HUES48 (cell line): ENCODE measurements at regions not wholly inside any gene's neighbourhood (a gene's known extent, or its start where the extent isn't known, plus 50 kb on each side); places are given as distances from the start of the nearest gene placed in this dataset.

Experiments
- H3K27ac ChIP-seq: one replicate; pipeline ENCODE4 v1.7.0; 2013; ENCODE audit warnings: low read depth, low read length, inconsistent platforms
- H3K27me3 ChIP-seq: 2 replicates; pipeline ENCODE4 v1.6.1; 2013; ENCODE audit warnings: mild to moderate bottlenecking, low read length; ENCODE audit not compliant: control insufficient read depth, insufficient read depth
- H3K36me3 ChIP-seq: 2 replicates; pipeline ENCODE4 v1.6.1; 2013; ENCODE audit warnings: low read length; ENCODE audit not compliant: control insufficient read depth, insufficient read depth
- H3K4me1 ChIP-seq: 2 replicates; pipeline ENCODE4 v1.6.1; 2013; ENCODE audit warnings: mild to moderate bottlenecking, low read length; ENCODE audit not compliant: control insufficient read depth, insufficient read depth
- H3K4me3 ChIP-seq: 2 replicates; pipeline ENCODE4 v1.5.1; 2013; ENCODE audit warnings: mild to moderate bottlenecking, low read depth, low read length
- H3K9ac ChIP-seq: 2 replicates; pipeline ENCODE4 v1.6.1; 2013; ENCODE audit warnings: mild to moderate bottlenecking, low read depth, low read length, moderate library complexity
- H3K9me3 ChIP-seq: 2 replicates; pipeline ENCODE4 v1.6.1; 2013; ENCODE audit warnings: low read length; ENCODE audit not compliant: control insufficient read depth, insufficient read depth

- H3K9me3 ChIP-seq, result no peaks in the 10 kb centered on the region
- no peak overlapping the region for H3K27ac ChIP-seq
- H3K9ac ChIP-seq, result no peak overlapping the region
These were observed 826.2 kb downstream of the CDH8 start for GRCh38 chr16:61210076-61210475.

GRCh38 chr16:61195006-61195405 is 841.2 kb downstream of the CDH8 start:
- H3K27me3 ChIP-seq, result no peaks in the 10 kb centered on the region
- no peaks in the 10 kb centered on the region for H3K4me1 ChIP-seq
- no peak overlapping the region for H3K27ac ChIP-seq
- H3K36me3 ChIP-seq, result no peaks in the 10 kb centered on the region
- 0 out of 2 replicates have a peak, but pooled peaks cover 5% of the 10 kb centered on the region for H3K9me3 ChIP-seq
- no peak overlapping the region for H3K9ac ChIP-seq
- H3K4me3 ChIP-seq, result no peak overlapping the region

More at GRCh38 chr16:61210076-61210475, 826.2 kb downstream of the CDH8 start:
- H3K4me1 ChIP-seq, result no peaks in the 10 kb centered on the region
- no peaks in the 10 kb centered on the region for H3K27me3 ChIP-seq
- no peak overlapping the region for H3K4me3 ChIP-seq
- H3K36me3 ChIP-seq, result no peaks in the 10 kb centered on the region

GRCh38 chr16:61194573-61194972 is 841.7 kb downstream of the CDH8 start:
- Histone ChIP-seq H3K4me3 (no peak overlapping the region), H3K27me3 (no peaks in the 10 kb centered on the region), H3K36me3 (no peaks in the 10 kb centered on the region), H3K27ac (no peak overlapping the region), H3K9me3 (0 out of 2 replicates have a peak, but pooled peaks cover under 1% of the 10 kb centered on the region), H3K4me1 (no peaks in the 10 kb centered on the region), H3K9ac (no peak overlapping the region)

- H3K27me3 ChIP-seq, result no peaks in the 10 kb centered on the region
- no peak overlapping the region for H3K27ac ChIP-seq
- no peak overlapping the region for H3K9ac ChIP-seq
- H3K4me1 ChIP-seq, result peaks cover 4% of the 10 kb centered on the region; the same call in 1 of the 2 replicates
- H3K9me3 ChIP-seq, result no peaks in the 10 kb centered on the region
- H3K4me3 ChIP-seq, result no peak overlapping the region
- H3K36me3 ChIP-seq, result no peaks in the 10 kb centered on the region
These were observed 853.8 kb downstream of the CDH8 start for GRCh38 chr16:61182391-61182790.

GRCh38 chr16:61181982-61182381 is 854.3 kb downstream of the CDH8 start:
- Histone ChIP-seq H3K9ac (no peak overlapping the region), H3K36me3 (no peaks in the 10 kb centered on the region), H3K9me3 (no peaks in the 10 kb centered on the region), H3K27ac (no peak overlapping the region), H3K4me1 (peaks cover 4% of the 10 kb centered on the region; the same call in 1 of the 2 replicates), H3K4me3 (no peak overlapping the region), H3K27me3 (no peaks in the 10 kb centered on the region)

GRCh38 chr16:61179561-61179960 is 856.7 kb downstream of the CDH8 start:
- Histone ChIP-seq H3K4me1 (peaks cover 4% of the 10 kb centered on the region; the same call in 1 of the 2 replicates), H3K27me3 (no peaks in the 10 kb centered on the region), H3K4me3 (no peak overlapping the region), H3K36me3 (no peaks in the 10 kb centered on the region), H3K9me3 (no peaks in the 10 kb centered on the region), H3K27ac (no peak overlapping the region), H3K9ac (no peak overlapping the region)

GRCh38 chr16:61165797-61166196 is 870.4 kb downstream of the CDH8 start:
- Histone ChIP-seq H3K27me3 (no peaks in the 10 kb centered on the region), H3K9me3 (no peaks in the 10 kb centered on the region), H3K4me3 (no peak overlapping the region), H3K9ac (no peak overlapping the region), H3K4me1 (no peaks in the 10 kb centered on the region), H3K27ac (no peak overlapping the region), H3K36me3 (no peaks in the 10 kb centered on the region)

GRCh38 chr16:61150351-61150750 is 885.9 kb downstream of the CDH8 start:
- Histone ChIP-seq H3K36me3 (no peaks in the 10 kb centered on the region), H3K9ac (no peak overlapping the region), H3K27me3 (no peaks in the 10 kb centered on the region), H3K4me1 (no peaks in the 10 kb centered on the region), H3K4me3 (no peak overlapping the region), H3K27ac (no peak overlapping the region), H3K9me3 (no peaks in the 10 kb centered on the region)

GRCh38 chr16:61149709-61150108 is 886.5 kb downstream of the CDH8 start:
- no peak overlapping the region for H3K4me3 ChIP-seq
- no peaks in the 10 kb centered on the region for H3K27me3 ChIP-seq
- no peaks in the 10 kb centered on the region for H3K9me3 ChIP-seq
- no peak overlapping the region for H3K27ac ChIP-seq
- no peaks in the 10 kb centered on the region for H3K36me3 ChIP-seq
- H3K9ac ChIP-seq, result no peak overlapping the region
- H3K4me1 ChIP-seq, result no peaks in the 10 kb centered on the region

- no peaks in the 10 kb centered on the region for H3K4me1 ChIP-seq
- H3K9ac ChIP-seq, result no peak overlapping the region
- H3K36me3 ChIP-seq, result no peaks in the 10 kb centered on the region
- no peak overlapping the region for H3K4me3 ChIP-seq
- no peak overlapping the region for H3K27ac ChIP-seq
- no peaks in the 10 kb centered on the region for H3K27me3 ChIP-seq
- H3K9me3 ChIP-seq, result no peaks in the 10 kb centered on the region
These were observed 887.3 kb downstream of the CDH8 start for GRCh38 chr16:61148930-61149329.

GRCh38 chr16:61146429-61146828 is 889.8 kb downstream of the CDH8 start:
- Histone ChIP-seq H3K4me3 (no peak overlapping the region), H3K9ac (no peak overlapping the region), H3K36me3 (no peaks in the 10 kb centered on the region), H3K9me3 (no peaks in the 10 kb centered on the region), H3K4me1 (no peaks in the 10 kb centered on the region), H3K27ac (no peak overlapping the region), H3K27me3 (no peaks in the 10 kb centered on the region)

- Histone ChIP-seq H3K27ac (no peak overlapping the region), H3K4me1 (peaks cover 9% of the 10 kb centered on the region; the same call in 1 of the 2 replicates), H3K9ac (no peak overlapping the region), H3K9me3 (no peaks in the 10 kb centered on the region), H3K36me3 (no peaks in the 10 kb centered on the region), H3K27me3 (no peaks in the 10 kb centered on the region), H3K4me3 (no peak overlapping the region)
These were observed 904.8 kb downstream of the CDH8 start for GRCh38 chr16:61131447-61131846.
